ENCODE measurements at regions not wholly inside any gene's neighbourhood (a gene's known extent, or its start where the extent isn't known, plus 50 kb on each side); places are given as distances from the start of the nearest gene placed in this dataset.

DNA sequence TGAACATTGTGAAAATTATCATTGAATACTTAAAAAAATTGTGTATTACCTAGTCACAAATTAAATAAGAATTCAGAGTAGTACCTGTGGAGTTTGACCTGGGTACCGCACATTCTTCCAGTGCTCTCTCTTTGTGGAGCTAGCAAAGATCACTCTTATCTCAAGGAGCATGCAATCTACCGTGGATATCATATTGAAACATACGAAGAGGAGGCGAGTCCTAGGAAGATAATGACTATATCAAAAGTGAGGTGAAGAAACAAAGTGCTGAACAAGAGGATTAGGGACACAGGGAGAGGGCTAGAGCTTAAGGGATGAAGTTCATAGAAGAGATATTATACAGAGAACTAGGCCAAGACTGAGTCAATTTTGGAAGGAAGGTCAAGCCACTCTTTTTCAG, 55.9 kb upstream of the NR3C1 start:
- Histone ChIP-seq H3K4me3 (ENCODE audit: low read length) (no peak overlapping the region), H3K27me3 (replicated peaks; ENCODE audit: insufficient read depth, low read length) (no peaks in the 10 kb centered on the region), H2AFZ (ENCODE audit: low read length) (no peak overlapping the region), H4K20me1 (ENCODE audit: insufficient read depth, low read length) (no peaks in the 10 kb centered on the region), H3K79me2 (ENCODE audit: low read length) (no peaks in the 10 kb centered on the region), H3K9me2 (replicated peaks; ENCODE audit: insufficient read depth, low read length) (no peaks in the 10 kb centered on the region), H3K4me2 (ENCODE audit: low read depth, low read length) (no peak overlapping the region), H3F3A (ENCODE audit: insufficient read depth, low read length) (no peaks in the 10 kb centered on the region), H3K4me1 (ENCODE audit: low read length) (no peaks in the 10 kb centered on the region), H3K36me3 (replicated peaks; ENCODE audit: insufficient read depth, low read length) (no peaks in the 10 kb centered on the region), H3K27ac (ENCODE audit: low read length) (no peak overlapping the region), H3K9me3 (replicated peaks; ENCODE audit: insufficient read depth, low read length) (no peaks in the 10 kb centered on the region), H3K9ac (ENCODE audit: low read length) (no peak overlapping the region)
- TF ChIP-seq EZH2phosphoT487 (IDR thresholded peaks at IDR 0.05; ENCODE audit: low read length) (no peak), EZH2 (optimal IDR thresholded peaks at IDR 0.05; ENCODE audit: low read depth, low read length) (no peak)
- TF ChIP-seq, protein P1, sequence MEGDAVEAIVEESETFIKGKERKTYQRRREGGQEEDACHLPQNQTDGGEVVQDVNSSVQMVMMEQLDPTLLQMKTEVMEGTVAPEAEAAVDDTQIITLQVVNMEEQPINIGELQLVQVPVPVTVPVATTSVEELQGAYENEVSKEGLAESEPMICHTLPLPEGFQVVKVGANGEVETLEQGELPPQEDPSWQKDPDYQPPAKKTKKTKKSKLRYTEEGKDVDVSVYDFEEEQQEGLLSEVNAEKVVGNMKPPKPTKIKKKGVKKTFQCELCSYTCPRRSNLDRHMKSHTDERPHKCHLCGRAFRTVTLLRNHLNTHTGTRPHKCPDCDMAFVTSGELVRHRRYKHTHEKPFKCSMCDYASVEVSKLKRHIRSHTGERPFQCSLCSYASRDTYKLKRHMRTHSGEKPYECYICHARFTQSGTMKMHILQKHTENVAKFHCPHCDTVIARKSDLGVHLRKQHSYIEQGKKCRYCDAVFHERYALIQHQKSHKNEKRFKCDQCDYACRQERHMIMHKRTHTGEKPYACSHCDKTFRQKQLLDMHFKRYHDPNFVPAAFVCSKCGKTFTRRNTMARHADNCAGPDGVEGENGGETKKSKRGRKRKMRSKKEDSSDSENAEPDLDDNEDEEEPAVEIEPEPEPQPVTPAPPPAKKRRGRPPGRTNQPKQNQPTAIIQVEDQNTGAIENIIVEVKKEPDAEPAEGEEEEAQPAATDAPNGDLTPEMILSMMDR (IDR thresholded peaks at IDR 0.05; ENCODE audit: low read length), result no peak
- no peak for DNase-seq

DNA sequence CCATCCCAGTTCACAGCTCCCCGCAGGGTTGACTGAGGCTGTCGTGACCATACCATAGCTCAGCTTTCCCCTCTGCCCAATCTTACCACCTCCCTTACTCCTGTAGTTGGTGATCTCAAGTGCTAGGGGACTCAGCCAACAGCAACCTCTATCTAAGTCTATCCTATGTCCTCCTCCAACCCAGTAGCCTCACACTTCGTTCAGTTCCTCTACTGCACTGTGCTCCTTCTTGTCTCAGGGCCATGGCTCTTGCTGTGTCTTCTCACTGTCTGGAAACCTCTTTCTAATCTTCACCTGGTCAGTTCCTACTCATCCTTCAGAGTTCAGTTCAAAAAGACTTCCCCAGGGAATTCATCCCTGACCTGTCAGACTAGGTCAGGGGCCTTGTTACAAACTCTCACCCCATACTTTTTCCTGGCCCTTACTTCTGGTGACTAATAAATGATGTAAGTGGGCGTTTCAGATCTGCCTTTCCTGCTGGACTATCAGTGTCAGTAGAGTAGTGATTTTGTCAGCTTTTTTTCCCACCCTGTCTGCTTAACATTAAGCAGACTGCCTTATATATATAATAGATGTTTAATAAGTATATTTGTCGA, 53.6 kb upstream of the NR3C1 start:
- Histone ChIP-seq H3K27ac (ENCODE audit: low read length) (no peak overlapping the region), H3K9me2 (replicated peaks; ENCODE audit: insufficient read depth, low read length) (no peaks in the 10 kb centered on the region), H3K4me3 (ENCODE audit: low read length) (no peak overlapping the region), H3K4me2 (ENCODE audit: low read depth, low read length) (no peak overlapping the region), H3K79me2 (ENCODE audit: low read length) (no peaks in the 10 kb centered on the region), H3K4me1 (ENCODE audit: low read length) (no peaks in the 10 kb centered on the region), H3K9ac (ENCODE audit: low read length) (no peak overlapping the region), H2AFZ (ENCODE audit: low read length) (no peak overlapping the region), H4K20me1 (ENCODE audit: insufficient read depth, low read length) (no peaks in the 10 kb centered on the region), H3F3A (ENCODE audit: insufficient read depth, low read length) (no peaks in the 10 kb centered on the region), H3K27me3 (replicated peaks; ENCODE audit: insufficient read depth, low read length) (no peaks in the 10 kb centered on the region), H3K9me3 (replicated peaks; ENCODE audit: insufficient read depth, low read length) (no peaks in the 10 kb centered on the region), H3K36me3 (replicated peaks; ENCODE audit: insufficient read depth, low read length) (no peaks in the 10 kb centered on the region)
- DNase-seq, result no peak
- TF ChIP-seq EZH2 (optimal IDR thresholded peaks at IDR 0.05; ENCODE audit: low read depth, low read length), result no peak
- no peak for TF ChIP-seq EZH2phosphoT487 (IDR thresholded peaks at IDR 0.05; ENCODE audit: low read length)
- TF ChIP-seq, protein P1 (IDR thresholded peaks at IDR 0.05; ENCODE audit: low read length), result no peak

DNA sequence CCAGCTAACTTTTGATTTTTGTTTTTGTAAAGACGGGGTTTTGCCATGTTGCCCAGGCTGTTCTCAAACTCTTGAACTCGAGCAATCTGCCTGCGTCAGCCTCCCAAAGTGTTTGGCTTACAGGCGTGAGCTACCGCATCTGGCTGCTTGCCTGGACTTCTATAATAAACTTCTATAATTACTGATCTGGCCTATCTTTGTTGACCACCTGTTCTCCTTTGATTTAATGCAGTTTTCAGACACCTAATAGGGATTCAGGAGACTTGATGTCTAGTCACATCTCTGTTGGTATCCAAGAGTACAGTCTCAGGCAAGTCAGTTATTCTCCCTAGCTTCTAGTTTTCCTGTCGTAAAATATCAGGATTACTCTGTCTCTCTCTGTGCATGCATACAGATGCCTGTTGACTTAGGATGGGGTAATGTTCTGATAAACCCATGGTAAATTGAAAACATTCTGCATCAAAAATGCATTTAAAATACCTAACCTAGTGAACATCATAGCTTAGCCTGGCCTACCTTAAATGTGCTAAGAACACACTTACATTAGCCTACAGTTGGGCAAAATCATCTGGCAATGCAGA, 51.5 kb upstream of the NR3C1 start:
- DNase-seq, result no peak
- H3K36me3 ChIP-seq (replicated peaks; ENCODE audit: insufficient read depth, low read length), result no peaks in the 10 kb centered on the region
- H3K9me2 ChIP-seq (replicated peaks; ENCODE audit: insufficient read depth, low read length), result no peaks in the 10 kb centered on the region
- H3K79me2 ChIP-seq (ENCODE audit: low read length), result no peaks in the 10 kb centered on the region
- no peaks in the 10 kb centered on the region for H3F3A ChIP-seq (ENCODE audit: insufficient read depth, low read length)
- H3K4me2 ChIP-seq (ENCODE audit: low read depth, low read length), result no peak overlapping the region
- no peaks in the 10 kb centered on the region for H4K20me1 ChIP-seq (ENCODE audit: insufficient read depth, low read length)
- no peaks in the 10 kb centered on the region for H3K27me3 ChIP-seq (replicated peaks; ENCODE audit: insufficient read depth, low read length)
- H3K4me3 ChIP-seq (ENCODE audit: low read length), result no peak overlapping the region
- TF ChIP-seq, protein P1 (IDR thresholded peaks at IDR 0.05; ENCODE audit: low read length), result no peak
- TF ChIP-seq EZH2 (optimal IDR thresholded peaks at IDR 0.05; ENCODE audit: low read depth, low read length), result no peak
- TF ChIP-seq EZH2phosphoT487 (IDR thresholded peaks at IDR 0.05; ENCODE audit: low read length), result no peak
- H3K9ac ChIP-seq (ENCODE audit: low read length), result no peak overlapping the region
- no peak overlapping the region for H3K27ac ChIP-seq (ENCODE audit: low read length)
- no peaks in the 10 kb centered on the region for H3K4me1 ChIP-seq (ENCODE audit: low read length)
- no peak overlapping the region for H2AFZ ChIP-seq (ENCODE audit: low read length)
- no peaks in the 10 kb centered on the region for H3K9me3 ChIP-seq (replicated peaks; ENCODE audit: insufficient read depth, low read length)

All from MM.1S (cell line).